NB4 (cell line): ENCODE measurements at regions not wholly inside any gene's neighbourhood (a gene's known extent, or its start where the extent isn't known, plus 50 kb on each side); places are given as distances from the start of the nearest gene placed in this dataset.

Experiments used
- POLR2A ChIP-seq: IDR thresholded peaks from 2 replicates; pipeline ENCODE4 v1.6.1; 2011; ENCODE audit warnings: mild to moderate bottlenecking; ENCODE audit not compliant: insufficient read length; ENCODE audit errors: extremely low read depth
- TF ChIP-seq, protein P1 (sequence below): IDR thresholded peaks from 2 replicates; pipeline ENCODE4 v1.6.1; 2011; ENCODE audit warnings: low read depth, low read length

DNA sequence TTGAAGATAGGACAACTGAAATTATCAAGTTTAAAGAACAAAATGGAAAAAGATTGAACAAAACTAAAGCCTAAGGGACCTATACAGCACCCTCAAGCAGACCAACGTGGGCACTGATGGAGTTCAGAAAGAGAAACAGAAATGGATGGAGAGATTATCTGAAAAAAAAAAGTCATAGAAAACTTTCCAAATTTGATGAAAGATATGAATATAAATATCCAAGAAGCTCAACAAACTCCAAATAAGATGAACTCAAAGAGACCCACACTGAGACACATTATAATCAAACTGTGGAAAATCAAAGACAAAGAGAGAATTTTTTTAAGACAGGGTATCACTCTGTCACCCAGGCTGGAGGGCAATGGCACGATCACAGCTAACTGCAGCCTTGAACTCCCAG lies 128.6 kb upstream of the PUM3 start:
- TF ChIP-seq, protein P1, sequence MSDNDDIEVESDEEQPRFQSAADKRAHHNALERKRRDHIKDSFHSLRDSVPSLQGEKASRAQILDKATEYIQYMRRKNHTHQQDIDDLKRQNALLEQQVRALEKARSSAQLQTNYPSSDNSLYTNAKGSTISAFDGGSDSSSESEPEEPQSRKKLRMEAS: no peak
- no peak for TF ChIP-seq POLR2A
